ENCODE measurements at regions not wholly inside any gene's neighbourhood (a gene's known extent, or its start where the extent isn't known, plus 50 kb on each side); places are given as distances from the start of the nearest gene placed in this dataset.

DNA sequence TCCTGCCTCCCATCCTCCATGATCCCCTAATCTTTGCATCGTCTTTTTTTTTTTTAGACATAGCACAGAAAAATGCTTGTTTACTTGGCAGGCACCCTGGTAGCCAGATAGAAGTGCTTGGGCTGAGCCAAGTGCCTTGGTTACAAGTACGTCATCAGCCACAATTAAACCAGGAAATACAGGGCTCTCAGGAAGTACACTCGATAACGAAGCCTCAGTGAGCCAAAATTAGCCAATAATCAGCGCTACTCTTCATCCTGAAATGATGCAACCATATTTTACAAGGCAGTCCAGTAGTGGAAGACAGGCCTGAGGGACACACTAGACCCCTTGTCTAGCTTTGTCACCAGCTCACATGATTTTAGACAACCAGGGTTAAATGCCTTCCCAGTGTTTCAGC lies 194.0 kb upstream of the NBEA start:
- no peaks in the 10 kb centered on the region for H3K36me3 ChIP-seq (ENCODE audit: control insufficient read depth in 4 of 4, insufficient read depth in 3 of 4, low read depth in 1 of 4, low read length in 3 of 4)
- no peak overlapping the region for H3K9ac ChIP-seq (ENCODE audit: low read depth in 1 of 2, low read length in 2 of 2)
- no peak for DNase-seq (ENCODE audit: low spot score)
- H3K9me3 ChIP-seq (ENCODE audit: control insufficient read depth in 4 of 4, low read length in 3 of 4) = no peaks in the 10 kb centered on the region
- TF ChIP-seq RXRA (IDR thresholded peaks at IDR 0.05) = no peak
- no peak for TF ChIP-seq FOXA1 (IDR thresholded peaks at IDR 0.05)
- TF ChIP-seq HNF4G (IDR thresholded peaks at IDR 0.05) = no peak
- TF ChIP-seq ATF3 (IDR thresholded peaks at IDR 0.05) = peak; percentile 50
- TF ChIP-seq, protein P1, sequence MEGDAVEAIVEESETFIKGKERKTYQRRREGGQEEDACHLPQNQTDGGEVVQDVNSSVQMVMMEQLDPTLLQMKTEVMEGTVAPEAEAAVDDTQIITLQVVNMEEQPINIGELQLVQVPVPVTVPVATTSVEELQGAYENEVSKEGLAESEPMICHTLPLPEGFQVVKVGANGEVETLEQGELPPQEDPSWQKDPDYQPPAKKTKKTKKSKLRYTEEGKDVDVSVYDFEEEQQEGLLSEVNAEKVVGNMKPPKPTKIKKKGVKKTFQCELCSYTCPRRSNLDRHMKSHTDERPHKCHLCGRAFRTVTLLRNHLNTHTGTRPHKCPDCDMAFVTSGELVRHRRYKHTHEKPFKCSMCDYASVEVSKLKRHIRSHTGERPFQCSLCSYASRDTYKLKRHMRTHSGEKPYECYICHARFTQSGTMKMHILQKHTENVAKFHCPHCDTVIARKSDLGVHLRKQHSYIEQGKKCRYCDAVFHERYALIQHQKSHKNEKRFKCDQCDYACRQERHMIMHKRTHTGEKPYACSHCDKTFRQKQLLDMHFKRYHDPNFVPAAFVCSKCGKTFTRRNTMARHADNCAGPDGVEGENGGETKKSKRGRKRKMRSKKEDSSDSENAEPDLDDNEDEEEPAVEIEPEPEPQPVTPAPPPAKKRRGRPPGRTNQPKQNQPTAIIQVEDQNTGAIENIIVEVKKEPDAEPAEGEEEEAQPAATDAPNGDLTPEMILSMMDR (IDR thresholded peaks at IDR 0.05; ENCODE audit: low read depth, low read length, missing input control) = no peak
- no peak for TF ChIP-seq FOXA2 (IDR thresholded peaks at IDR 0.05)
- peak; percentile 22 for TF ChIP-seq NR2F2 (IDR thresholded peaks at IDR 0.05)
- no peak for TF ChIP-seq REST (IDR thresholded peaks at IDR 0.05)
- no peak for TF ChIP-seq EGR1 (IDR thresholded peaks at IDR 0.05; ENCODE audit: low read depth in 2 of 2)
- no peak for TF ChIP-seq TAF1 (conservative IDR thresholded peaks at IDR 0.05)
- TF ChIP-seq, protein P2, sequence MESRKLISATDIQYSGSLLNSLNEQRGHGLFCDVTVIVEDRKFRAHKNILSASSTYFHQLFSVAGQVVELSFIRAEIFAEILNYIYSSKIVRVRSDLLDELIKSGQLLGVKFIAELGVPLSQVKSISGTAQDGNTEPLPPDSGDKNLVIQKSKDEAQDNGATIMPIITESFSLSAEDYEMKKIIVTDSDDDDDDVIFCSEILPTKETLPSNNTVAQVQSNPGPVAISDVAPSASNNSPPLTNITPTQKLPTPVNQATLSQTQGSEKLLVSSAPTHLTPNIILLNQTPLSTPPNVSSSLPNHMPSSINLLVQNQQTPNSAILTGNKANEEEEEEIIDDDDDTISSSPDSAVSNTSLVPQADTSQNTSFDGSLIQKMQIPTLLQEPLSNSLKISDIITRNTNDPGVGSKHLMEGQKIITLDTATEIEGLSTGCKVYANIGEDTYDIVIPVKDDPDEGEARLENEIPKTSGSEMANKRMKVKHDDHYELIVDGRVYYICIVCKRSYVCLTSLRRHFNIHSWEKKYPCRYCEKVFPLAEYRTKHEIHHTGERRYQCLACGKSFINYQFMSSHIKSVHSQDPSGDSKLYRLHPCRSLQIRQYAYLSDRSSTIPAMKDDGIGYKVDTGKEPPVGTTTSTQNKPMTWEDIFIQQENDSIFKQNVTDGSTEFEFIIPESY (IDR thresholded peaks at IDR 0.05) = no peak
- TF ChIP-seq, protein P3, sequence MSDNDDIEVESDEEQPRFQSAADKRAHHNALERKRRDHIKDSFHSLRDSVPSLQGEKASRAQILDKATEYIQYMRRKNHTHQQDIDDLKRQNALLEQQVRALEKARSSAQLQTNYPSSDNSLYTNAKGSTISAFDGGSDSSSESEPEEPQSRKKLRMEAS (IDR thresholded peaks at IDR 0.05) = no peak
- no peak for TF ChIP-seq JUND (IDR thresholded peaks at IDR 0.05)
- no peak for TF ChIP-seq GABPA (IDR thresholded peaks at IDR 0.05 in 1 of 2, conservative IDR thresholded peaks at IDR 0.05 in 1 of 2)
- TF ChIP-seq YY1 (IDR thresholded peaks at IDR 0.05) = no peak
- peak in 1 of 2 donors; percentile 35 for TF ChIP-seq RAD21 (IDR thresholded peaks at IDR 0.05)
- TF ChIP-seq SP1 (IDR thresholded peaks at IDR 0.05) = peak; percentile 41
- TF ChIP-seq HNF4A (conservative IDR thresholded peaks at IDR 0.05) = no peak
- H3K27me3 ChIP-seq (ENCODE audit: control insufficient read depth in 4 of 4, insufficient read depth in 4 of 4, low read length in 3 of 4) = no peaks in the 10 kb centered on the region
- peaks cover 0 to 3% (median 0%) of the 10 kb centered on the region in 4 donors for H3K4me1 ChIP-seq (ENCODE audit: control insufficient read depth in 4 of 4, insufficient read depth in 4 of 4, low read length in 3 of 4)
- H3K4me3 ChIP-seq (ENCODE audit: low read depth in 1 of 3, low read length in 3 of 3) = no peak overlapping the region
- H3K27ac ChIP-seq (ENCODE audit: low read depth in 1 of 2, low read length in 2 of 2) = peak overlapping the region in 1 of 2 donors; percentile 9
- 50% methylated on average over 5 of the region's 5 CpGs for WGBS

Data from liver (tissue), 8 donors.